Left hindlimb (tissue), 1 donor: ENCODE measurements at regions not wholly inside any gene's neighbourhood (a gene's known extent, or its start where the extent isn't known, plus 50 kb on each side); places are given as distances from the start of the nearest gene placed in this dataset.

Experiments used
- DNase-seq: peaks from one replicate; pipeline ENCODE4 v3.0.0-alpha.2; 2018

GRCh38 chr12:86852451-86852850, 596.3 kb upstream of the MGAT4C start:
- DNase-seq = no peak

DNA sequence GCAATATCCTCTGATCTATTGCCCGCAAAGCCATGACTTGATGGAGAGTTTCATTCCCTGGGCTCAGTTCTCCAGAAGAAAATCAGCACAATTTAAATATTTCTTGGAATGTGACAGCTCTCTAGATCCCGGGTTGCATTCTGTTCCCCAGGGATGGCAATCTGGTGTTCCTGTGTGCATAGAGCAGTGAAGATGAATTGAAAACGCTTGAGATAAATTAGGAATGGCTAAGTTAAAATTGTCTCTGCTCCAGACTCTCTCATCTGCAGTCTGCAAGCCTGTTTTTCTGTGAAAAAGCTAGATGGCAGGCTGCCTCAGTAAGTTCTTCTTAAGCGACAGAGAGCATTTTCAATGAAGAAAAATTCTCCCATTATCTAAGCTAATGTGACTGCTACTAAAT, 582.5 kb upstream of the MGAT4C start:
- peak; percentile 34 for DNase-seq

GRCh38 chr12:86838260-86838659, 582.1 kb upstream of the MGAT4C start:
- DNase-seq = no peak

- DNase-seq = no peak
Measured at GRCh38 chr12:86837246-86837645, 581.1 kb upstream of the MGAT4C start.

- DNase-seq = no peak
Measured at GRCh38 chr12:86834217-86834616, 578.0 kb upstream of the MGAT4C start.

GRCh38 chr12:86827409-86827808, 571.2 kb upstream of the MGAT4C start:
- DNase-seq = no peak

DNA sequence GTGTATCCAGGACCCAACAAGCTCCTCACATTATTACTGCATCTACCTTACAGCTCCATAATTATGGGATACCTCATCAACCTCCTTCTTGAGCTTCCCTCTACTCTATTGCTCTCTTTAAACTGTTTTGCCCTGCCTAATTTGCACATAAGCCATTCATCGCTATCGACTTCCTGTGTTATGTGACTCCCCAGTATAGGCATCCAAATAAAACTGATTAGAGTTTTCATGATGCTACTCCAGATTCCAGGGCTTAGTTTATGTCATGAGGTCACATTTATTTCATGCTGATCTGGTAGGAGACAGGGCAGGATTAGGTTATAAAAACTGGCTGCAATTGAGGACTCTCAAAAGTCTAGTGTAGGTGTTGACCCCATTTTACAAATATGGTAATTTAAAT, 569.9 kb upstream of the MGAT4C start:
- no peak for DNase-seq

GRCh38 chr12:86801439-86801838, 545.2 kb upstream of the MGAT4C start:
- DNase-seq = no peak

DNA sequence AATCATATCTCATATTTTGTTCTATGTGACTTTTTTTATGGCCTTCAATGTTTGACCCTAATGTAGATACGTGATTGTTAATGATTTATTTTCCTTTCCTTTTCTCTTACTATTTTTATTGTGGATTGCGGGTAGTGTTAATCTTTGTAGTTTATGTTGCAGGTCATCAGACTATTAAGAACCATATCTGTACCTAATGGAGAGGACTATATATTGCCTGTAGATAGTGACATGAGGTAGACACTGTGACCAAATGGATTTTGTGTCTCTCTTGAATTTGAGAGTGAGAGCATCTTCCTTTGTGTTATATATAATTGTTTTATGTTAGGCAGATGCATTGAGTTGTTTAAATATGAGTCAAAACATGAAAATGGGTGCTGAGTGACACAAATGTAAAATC, 543.4 kb upstream of the MGAT4C start:
- no peak for DNase-seq

- no peak for DNase-seq
Measured at GRCh38 chr12:86796550-86796949, 540.4 kb upstream of the MGAT4C start.

DNA sequence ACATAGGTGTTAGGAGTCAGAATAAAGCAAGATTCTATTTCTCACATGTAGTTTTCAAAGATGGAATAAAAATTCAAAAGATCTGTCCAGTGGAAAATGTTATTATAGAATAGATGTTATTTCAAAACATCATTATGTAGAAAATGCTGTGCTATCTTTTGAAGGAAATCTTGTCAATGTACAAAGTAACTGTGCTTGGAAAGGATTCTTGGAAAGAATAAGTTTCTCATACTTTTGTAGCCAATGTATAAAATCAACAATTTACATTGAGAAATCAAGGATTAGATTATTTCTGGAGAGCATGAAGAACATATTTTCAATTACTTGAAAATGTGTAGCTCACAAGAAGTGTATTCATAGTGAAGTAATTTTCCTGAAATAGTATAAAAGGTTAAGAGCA, 532.5 kb upstream of the MGAT4C start:
- no peak for DNase-seq

- no peak for DNase-seq
Measured at GRCh38 chr12:86787419-86787818, 531.2 kb upstream of the MGAT4C start.

- no peak for DNase-seq
Measured at GRCh38 chr12:86777325-86777724, 521.1 kb upstream of the MGAT4C start.

DNA sequence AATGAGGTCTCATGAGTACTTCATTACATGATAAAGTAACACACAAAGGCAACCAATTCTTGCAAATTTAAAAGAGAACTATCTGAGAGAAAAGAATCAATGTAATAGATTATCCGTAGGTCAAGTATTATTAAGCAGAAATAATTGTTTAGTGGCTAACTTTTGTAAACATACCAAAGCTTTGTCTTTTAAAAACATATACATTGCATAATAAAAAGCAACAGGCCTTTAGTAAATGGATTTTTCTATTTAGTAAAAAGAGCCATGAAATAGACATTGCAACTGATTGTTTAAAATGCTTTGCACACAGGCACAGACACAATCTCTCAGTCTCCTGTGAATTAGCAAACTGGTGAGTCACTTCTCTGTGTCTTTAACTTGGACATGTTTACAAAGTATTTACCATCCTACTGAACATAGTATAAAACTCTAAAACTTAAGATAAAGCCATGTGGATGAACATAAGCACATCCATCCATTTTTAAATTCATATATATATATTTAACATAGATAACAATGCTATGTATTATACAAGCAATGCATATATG, 518.7 kb upstream of the MGAT4C start:
- no peak for DNase-seq

GRCh38 chr12:86772696-86773095, 516.5 kb upstream of the MGAT4C start:
- no peak for DNase-seq

- no peak for DNase-seq
Measured at GRCh38 chr12:86770871-86771270, 514.7 kb upstream of the MGAT4C start.

DNA sequence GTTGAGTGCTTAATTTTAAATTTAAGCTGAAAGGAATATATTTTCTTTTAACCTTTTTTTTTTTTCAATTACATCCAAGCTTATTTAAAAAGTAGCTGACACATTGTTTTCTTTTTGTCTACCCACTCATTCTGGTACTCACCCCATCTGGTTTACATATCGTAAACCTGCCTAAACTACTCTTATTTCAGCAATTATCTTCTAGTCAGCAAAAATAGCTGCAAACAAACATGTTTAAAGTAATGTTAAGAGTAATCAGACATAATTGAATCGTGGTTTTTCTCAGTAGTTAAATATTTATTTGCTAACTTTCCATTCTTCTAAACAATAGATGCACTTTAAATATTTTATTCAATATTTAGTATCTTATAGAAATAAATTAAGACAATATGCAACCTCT, 492.7 kb upstream of the MGAT4C start:
- no peak for DNase-seq

GRCh38 chr12:86744547-86745212, 488.5 kb upstream of the MGAT4C start:
- no peak for DNase-seq

DNA sequence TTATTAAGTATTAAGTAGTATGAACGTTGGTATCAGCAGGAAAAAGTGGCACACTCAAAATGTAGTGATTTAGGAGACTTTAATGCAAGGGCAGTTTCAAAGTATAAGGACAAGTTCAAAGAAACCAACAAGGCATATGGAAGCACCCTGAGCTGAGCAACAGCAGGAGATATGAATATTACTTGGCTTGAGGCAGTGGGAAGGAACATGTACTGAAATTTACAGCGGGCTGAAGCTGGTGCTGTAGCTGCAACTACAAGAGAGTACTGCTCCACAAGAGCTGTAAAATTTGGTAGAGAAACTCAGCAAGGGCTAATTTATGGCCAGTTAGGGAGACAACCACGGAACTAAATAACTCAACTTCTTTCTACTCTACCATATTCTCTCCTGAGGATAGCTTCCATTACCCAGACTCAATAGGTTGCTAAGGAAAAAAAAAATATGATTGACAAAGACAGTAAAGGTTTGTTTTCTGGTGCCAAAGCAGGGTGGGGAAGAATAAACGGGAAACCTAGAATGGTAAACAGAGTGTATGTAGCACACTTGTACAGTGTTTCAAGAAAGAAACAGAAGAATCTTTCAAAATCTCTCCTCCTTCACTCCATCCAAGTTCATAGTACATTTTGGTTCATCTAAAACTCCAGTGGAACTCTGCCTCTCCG, 487.8 kb upstream of the MGAT4C start:
- DNase-seq = no peak

- DNase-seq = no peak
Measured at GRCh38 chr12:86741531-86741930, 485.3 kb upstream of the MGAT4C start.

DNA sequence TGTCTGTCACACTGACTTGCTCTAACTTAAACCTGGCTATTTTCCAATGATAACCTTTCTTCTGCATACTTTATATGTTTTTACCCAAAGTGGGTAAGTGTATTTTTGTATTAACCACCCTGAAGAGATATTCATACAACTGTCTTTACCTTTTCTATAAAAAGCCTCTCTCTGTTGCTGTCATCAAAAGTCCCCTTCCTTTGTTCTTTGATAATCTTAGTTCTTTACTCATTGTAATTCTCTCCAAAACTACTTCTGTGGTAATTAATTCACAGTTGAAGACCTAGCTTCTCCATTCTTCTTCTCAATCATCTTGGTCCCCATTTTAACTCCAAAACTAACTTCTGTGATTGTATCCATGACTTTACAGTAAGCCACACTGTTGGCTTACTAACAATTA, 479.7 kb upstream of the MGAT4C start:
- no peak for DNase-seq

DNA sequence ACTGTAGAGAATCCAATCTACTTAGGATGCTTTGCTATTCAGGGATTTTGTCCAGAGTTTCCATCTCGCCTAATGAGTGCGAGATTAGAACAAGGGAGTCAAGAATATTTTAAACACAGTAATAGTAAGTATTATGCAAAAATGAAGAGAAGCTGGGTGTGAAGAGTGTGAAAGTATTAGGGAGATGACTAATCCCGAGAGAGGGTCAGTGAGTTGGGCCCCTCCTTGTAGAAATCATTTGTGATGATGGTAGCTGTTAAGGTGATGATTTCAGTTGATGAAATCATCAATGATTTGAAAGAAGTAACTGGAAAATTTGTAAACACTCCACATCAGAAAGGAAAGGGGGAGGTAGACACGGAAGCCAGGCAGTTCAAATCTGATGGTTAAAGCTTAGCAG, 478.9 kb upstream of the MGAT4C start:
- no peak for DNase-seq

DNA sequence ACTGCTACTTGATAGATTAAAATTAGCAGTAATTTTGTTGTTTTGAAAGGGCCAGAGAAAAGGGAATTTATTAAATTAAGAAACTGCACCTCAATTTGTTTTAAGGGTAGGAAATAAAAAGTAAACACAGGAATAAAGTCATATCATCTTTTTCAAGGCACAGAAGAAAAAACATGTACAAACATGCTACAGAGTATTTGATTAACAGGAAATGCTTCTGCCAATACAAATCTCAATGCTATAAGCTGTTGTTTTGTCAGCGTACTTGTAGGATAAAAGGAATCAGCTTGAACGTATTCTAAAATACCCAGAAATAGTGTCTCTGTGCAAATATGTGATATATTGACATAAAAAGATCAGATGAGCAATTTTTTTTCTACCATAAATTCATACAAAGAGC, 474.0 kb upstream of the MGAT4C start:
- DNase-seq = no peak

DNA sequence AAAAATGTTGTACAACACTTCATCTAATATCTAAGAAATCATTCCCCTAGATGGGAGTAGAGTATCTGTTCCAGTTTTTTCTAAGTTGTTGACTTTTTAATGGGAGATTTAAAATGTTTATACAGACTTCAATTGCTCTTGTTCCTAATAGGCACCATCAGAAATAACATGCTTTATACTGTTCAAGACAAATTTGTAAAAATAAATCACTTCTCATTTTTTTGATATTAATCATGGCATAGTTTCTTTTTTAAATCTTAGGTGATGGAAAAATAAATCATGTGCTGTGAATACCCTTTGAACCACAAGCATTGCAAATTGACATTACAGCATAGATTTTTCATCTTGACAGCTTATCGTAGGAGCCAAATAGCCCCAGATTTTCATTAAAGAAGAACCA, 473.5 kb upstream of the MGAT4C start:
- DNase-seq = no peak

- DNase-seq = no peak
Measured at GRCh38 chr12:86727160-86727559, 471.0 kb upstream of the MGAT4C start.
